ENCODE measurements at regions not wholly inside any gene's neighbourhood (a gene's known extent, or its start where the extent isn't known, plus 50 kb on each side); places are given as distances from the start of the nearest gene placed in this dataset.
"Not testable (repeated sequence)": the region's sequence is repeated elsewhere in the genome, so short reads cannot be mapped to it uniquely, and the experiment has no call there.

GRCh38 chr18:71045331-71046065 is 756.7 kb downstream of the SOCS6 start:
- no peak for DNase-seq
- H3K27me3 Mint-ChIP-seq, result no peaks in the 10 kb centered on the region
- no peaks in the 10 kb centered on the region for H3K4me1 Mint-ChIP-seq
- H3K4me3 Mint-ChIP-seq, result no peak overlapping the region
- CTCF ChIA-PET, result no interaction called here
- H3K36me3 Mint-ChIP-seq, result no peaks in the 10 kb centered on the region
- H3K9me3 Mint-ChIP-seq, result no peaks in the 10 kb centered on the region
- no peak overlapping the region for H3K27ac Mint-ChIP-seq

- H3K36me3 Mint-ChIP-seq, result no peaks in the 10 kb centered on the region
- no peak overlapping the region for H3K27ac Mint-ChIP-seq
- no peak for DNase-seq
- CTCF ChIA-PET, result no interaction called here
- H3K27me3 Mint-ChIP-seq, result no peaks in the 10 kb centered on the region
- no peaks in the 10 kb centered on the region for H3K9me3 Mint-ChIP-seq
- no peak overlapping the region for H3K4me3 Mint-ChIP-seq
- H3K4me1 Mint-ChIP-seq, result no peaks in the 10 kb centered on the region
Observed at GRCh38 chr18:71040161-71040560, 751.3 kb downstream of the SOCS6 start.

- no peaks in the 10 kb centered on the region for H3K36me3 Mint-ChIP-seq
- no peak for DNase-seq
- H3K9me3 Mint-ChIP-seq, result no peaks in the 10 kb centered on the region
- no peak overlapping the region for H3K27ac Mint-ChIP-seq
- CTCF ChIA-PET, result no interaction called here
- H3K4me1 Mint-ChIP-seq, result no peaks in the 10 kb centered on the region
- H3K4me3 Mint-ChIP-seq, result no peak overlapping the region
- no peaks in the 10 kb centered on the region for H3K27me3 Mint-ChIP-seq
Observed at GRCh38 chr18:71038196-71038595, 749.4 kb downstream of the SOCS6 start.

GRCh38 chr18:71036783-71037182 is 747.9 kb downstream of the SOCS6 start:
- H3K4me3 Mint-ChIP-seq, result no peak overlapping the region
- no peaks in the 10 kb centered on the region for H3K27me3 Mint-ChIP-seq
- DNase-seq, result no peak
- no peaks in the 10 kb centered on the region for H3K36me3 Mint-ChIP-seq
- H3K9me3 Mint-ChIP-seq, result no peaks in the 10 kb centered on the region
- H3K27ac Mint-ChIP-seq, result no peak overlapping the region
- H3K4me1 Mint-ChIP-seq, result no peaks in the 10 kb centered on the region
- CTCF ChIA-PET, result no interaction called here

- H3K27ac Mint-ChIP-seq, H3K27me3 Mint-ChIP-seq, H3K36me3 Mint-ChIP-seq, H3K4me3 Mint-ChIP-seq, DNase-seq, H3K4me1 Mint-ChIP-seq, CTCF ChIA-PET: not testable (repeated sequence)
- peaks cover 22% of the 10 kb centered on the region for H3K9me3 Mint-ChIP-seq
Observed at GRCh38 chr18:71031296-71032191, 742.7 kb downstream of the SOCS6 start.

GRCh38 chr18:71030085-71030484 is 741.2 kb downstream of the SOCS6 start:
- CTCF ChIA-PET, H3K4me1 Mint-ChIP-seq, H3K27me3 Mint-ChIP-seq, H3K4me3 Mint-ChIP-seq, H3K27ac Mint-ChIP-seq, DNase-seq, H3K36me3 Mint-ChIP-seq: not testable (repeated sequence)
- H3K9me3 Mint-ChIP-seq, result peaks cover 22% of the 10 kb centered on the region

- H3K36me3 Mint-ChIP-seq, result no peaks in the 10 kb centered on the region
- no peak for DNase-seq
- no peak overlapping the region for H3K4me3 Mint-ChIP-seq
- CTCF ChIA-PET, result no interaction called here
- H3K9me3 Mint-ChIP-seq, result peaks cover 25% of the 10 kb centered on the region
- H3K27ac Mint-ChIP-seq, result no peak overlapping the region
- no peaks in the 10 kb centered on the region for H3K27me3 Mint-ChIP-seq
- no peaks in the 10 kb centered on the region for H3K4me1 Mint-ChIP-seq
Observed at GRCh38 chr18:71028285-71028762, 739.5 kb downstream of the SOCS6 start.

GRCh38 chr18:71027531-71027930 is 738.7 kb downstream of the SOCS6 start:
- Mint-ChIP-seq H3K9me3 (peaks cover 25% of the 10 kb centered on the region), H3K36me3 (no peaks in the 10 kb centered on the region), H3K27me3 (no peaks in the 10 kb centered on the region), H3K4me1 (no peaks in the 10 kb centered on the region), H3K27ac (no peak overlapping the region), H3K4me3 (no peak overlapping the region)
- CTCF ChIA-PET, result no interaction called here
- DNase-seq, result no peak

GRCh38 chr18:71025505-71026225 is 736.8 kb downstream of the SOCS6 start:
- Mint-ChIP-seq H3K27me3 (no peaks in the 10 kb centered on the region), H3K27ac (no peak overlapping the region), H3K4me1 (no peaks in the 10 kb centered on the region), H3K4me3 (no peak overlapping the region), H3K9me3 (peaks cover 22% of the 10 kb centered on the region), H3K36me3 (no peaks in the 10 kb centered on the region)
- CTCF ChIA-PET, result no interaction called here
- no peak for DNase-seq

- H3K27me3 Mint-ChIP-seq, result no peaks in the 10 kb centered on the region
Observed at GRCh38 chr18:71022389-71022788, 733.5 kb downstream of the SOCS6 start.

GRCh38 chr18:71021030-71021362 is 732.2 kb downstream of the SOCS6 start:
- no peak for DNase-seq
- H3K9me3 Mint-ChIP-seq, result peaks cover 9% of the 10 kb centered on the region
- no peaks in the 10 kb centered on the region for H3K36me3 Mint-ChIP-seq
- CTCF ChIA-PET, result no interaction called here
- no peak overlapping the region for H3K27ac Mint-ChIP-seq
- H3K4me3 Mint-ChIP-seq, result no peak overlapping the region
- no peaks in the 10 kb centered on the region for H3K4me1 Mint-ChIP-seq
- H3K27me3 Mint-ChIP-seq, result no peaks in the 10 kb centered on the region

More at GRCh38 chr18:71022389-71022788, 733.5 kb downstream of the SOCS6 start:
- H3K36me3 Mint-ChIP-seq, result no peaks in the 10 kb centered on the region
- H3K9me3 Mint-ChIP-seq, result peaks cover 8% of the 10 kb centered on the region
- H3K4me1 Mint-ChIP-seq, result no peaks in the 10 kb centered on the region
- H3K4me3 Mint-ChIP-seq, result no peak overlapping the region
- H3K27ac Mint-ChIP-seq, result no peak overlapping the region
- DNase-seq, result no peak
- CTCF ChIA-PET, result no interaction called here

GRCh38 chr18:71020342-71021029 is 731.6 kb downstream of the SOCS6 start:
- H3K36me3 Mint-ChIP-seq, result no peaks in the 10 kb centered on the region
- no peak overlapping the region for H3K27ac Mint-ChIP-seq
- no peaks in the 10 kb centered on the region for H3K4me1 Mint-ChIP-seq
- H3K9me3 Mint-ChIP-seq, result peaks cover 9% of the 10 kb centered on the region
- DNase-seq, result no peak
- no peaks in the 10 kb centered on the region for H3K27me3 Mint-ChIP-seq
- CTCF ChIA-PET, result no interaction called here
- H3K4me3 Mint-ChIP-seq, result no peak overlapping the region

- Mint-ChIP-seq H3K9me3 (peaks cover 9% of the 10 kb centered on the region), H3K36me3 (no peaks in the 10 kb centered on the region), H3K4me3 (no peak overlapping the region), H3K27ac (no peak overlapping the region), H3K27me3 (no peaks in the 10 kb centered on the region), H3K4me1 (no peaks in the 10 kb centered on the region)
- no peak for DNase-seq
- CTCF ChIA-PET, result no interaction called here
Observed at GRCh38 chr18:71018816-71019215, 730.0 kb downstream of the SOCS6 start.

GRCh38 chr18:71012789-71013188 is 723.9 kb downstream of the SOCS6 start:
- CTCF ChIA-PET, result no interaction called here
- no peak for DNase-seq
- Mint-ChIP-seq H3K27me3 (no peaks in the 10 kb centered on the region), H3K4me3 (no peak overlapping the region), H3K4me1 (no peaks in the 10 kb centered on the region), H3K36me3 (no peaks in the 10 kb centered on the region), H3K9me3 (peaks cover 1% of the 10 kb centered on the region), H3K27ac (no peak overlapping the region)
